ENCODE measurements at regions not wholly inside any gene's neighbourhood (a gene's known extent, or its start where the extent isn't known, plus 50 kb on each side); places are given as distances from the start of the nearest gene placed in this dataset.

DNA sequence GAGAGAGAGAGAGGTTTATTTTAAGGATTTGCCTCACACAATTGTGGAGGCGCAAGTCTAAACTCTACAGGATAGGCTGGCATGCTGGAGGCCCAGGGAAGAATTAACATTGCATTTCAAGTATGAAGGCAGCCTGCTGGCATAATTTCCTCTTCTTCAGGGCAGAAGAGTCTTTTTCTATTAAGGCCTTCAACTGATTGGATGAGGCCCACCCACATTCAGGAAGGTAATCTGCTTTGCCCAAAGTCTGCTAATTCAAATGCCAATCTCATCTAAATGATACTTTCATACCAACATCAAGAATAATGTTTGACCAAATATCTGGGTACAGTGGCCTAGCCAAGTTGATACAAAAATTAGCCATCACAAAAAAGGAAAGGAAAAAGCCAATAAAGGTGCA, 258.1 kb upstream of the MDFIC2 start (continued):
- TF ChIP-seq, protein P1, sequence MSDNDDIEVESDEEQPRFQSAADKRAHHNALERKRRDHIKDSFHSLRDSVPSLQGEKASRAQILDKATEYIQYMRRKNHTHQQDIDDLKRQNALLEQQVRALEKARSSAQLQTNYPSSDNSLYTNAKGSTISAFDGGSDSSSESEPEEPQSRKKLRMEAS (IDR thresholded peaks at IDR 0.05; ENCODE audit: low read depth), result no peak

DNA sequence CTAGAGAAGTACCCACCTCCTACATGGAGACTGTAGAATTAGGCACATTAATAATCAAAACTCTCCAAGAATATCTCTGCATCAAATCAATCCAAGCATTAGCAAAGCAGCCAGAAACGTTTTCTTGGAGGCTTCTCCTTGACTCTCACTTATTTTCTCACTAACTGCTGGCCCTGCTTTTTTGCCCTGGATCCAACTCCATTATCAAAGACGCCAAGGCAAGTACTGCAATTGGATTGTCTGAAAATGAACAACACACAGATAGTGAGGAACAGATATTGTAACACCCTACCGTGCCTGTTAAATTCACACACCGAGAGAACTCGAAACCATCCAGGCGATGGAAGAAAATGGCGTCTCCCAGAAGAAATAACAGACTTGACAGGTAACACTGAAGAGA, 256.2 kb upstream of the MDFIC2 start:
- Histone ChIP-seq H3F3A (replicated peaks; ENCODE audit: insufficient read depth) (no peaks in the 10 kb centered on the region), H3K9me2 (no peaks in the 10 kb centered on the region), H3K79me2 (ENCODE audit: insufficient read depth) (no peaks in the 10 kb centered on the region), H4K20me1 (ENCODE audit: insufficient read depth) (no peaks in the 10 kb centered on the region), H3K27ac (ENCODE audit: low read depth in 2 of 2, low read length in 1 of 2) (no peak overlapping the region), H3K27me3 (ENCODE audit: insufficient read depth) (no peaks in the 10 kb centered on the region), H2AFZ (ENCODE audit: low read depth) (no peak overlapping the region), H3K36me3 (replicated peaks in 1 of 2; ENCODE audit: control insufficient read depth in 1 of 2, insufficient read depth in 2 of 2, low read length in 1 of 2) (no peaks in the 10 kb centered on the region), H3K9ac (no peak overlapping the region), H3K9me3 (no peaks in the 10 kb centered on the region), H3K4me1 (ENCODE audit: control insufficient read depth in 1 of 2, insufficient read depth in 2 of 2, low read depth in 1 of 2, low read length in 1 of 2) (no peaks in the 10 kb centered on the region), H3K4me3 (ENCODE audit: low read depth in 2 of 2, low read length in 1 of 2) (no peak overlapping the region), H3K4me2 (no peak overlapping the region)
- DNase-seq, result no peak
- POLR2A ChIA-PET, result no interaction called here
- 66% methylated on average over 7 of the region's 7 CpGs for WGBS (ENCODE audit: low lambda C conversion rate)
- TF ChIP-seq EP300 (IDR thresholded peaks at IDR 0.05; ENCODE audit: borderline replicate concordance in 1 of 2, low read depth in 1 of 2, low read length in 1 of 2), result no peak
- TF ChIP-seq JUND (IDR thresholded peaks at IDR 0.05), result no peak
- TF ChIP-seq GABPA (IDR thresholded peaks at IDR 0.05; ENCODE audit: low read depth), result no peak
- no peak for TF ChIP-seq RXRA (IDR thresholded peaks at IDR 0.05; ENCODE audit: borderline replicate concordance, low read depth)
- TF ChIP-seq SIN3A (IDR thresholded peaks at IDR 0.05; ENCODE audit: borderline replicate concordance, low read depth, low read length), result no peak
- TF ChIP-seq, protein P2, sequence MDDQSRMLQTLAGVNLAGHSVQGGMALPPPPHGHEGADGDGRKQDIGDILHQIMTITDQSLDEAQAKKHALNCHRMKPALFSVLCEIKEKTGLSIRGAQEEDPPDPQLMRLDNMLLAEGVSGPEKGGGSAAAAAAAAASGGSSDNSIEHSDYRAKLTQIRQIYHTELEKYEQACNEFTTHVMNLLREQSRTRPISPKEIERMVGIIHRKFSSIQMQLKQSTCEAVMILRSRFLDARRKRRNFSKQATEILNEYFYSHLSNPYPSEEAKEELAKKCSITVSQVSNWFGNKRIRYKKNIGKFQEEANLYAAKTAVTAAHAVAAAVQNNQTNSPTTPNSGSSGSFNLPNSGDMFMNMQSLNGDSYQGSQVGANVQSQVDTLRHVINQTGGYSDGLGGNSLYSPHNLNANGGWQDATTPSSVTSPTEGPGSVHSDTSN (IDR thresholded peaks at IDR 0.05), result no peak
- TF ChIP-seq TCF12 (IDR thresholded peaks at IDR 0.05), result no peak
- no peak for TF ChIP-seq FOXM1 (IDR thresholded peaks at IDR 0.05; ENCODE audit: low read depth)
- TF ChIP-seq GATA2 (CRISPR knock-in tag; IDR thresholded peaks at IDR 0.05), result no peak
- TF ChIP-seq TAF1 (IDR thresholded peaks at IDR 0.05; ENCODE audit: borderline replicate concordance, low read depth, low read length), result no peak
- TF ChIP-seq, protein P3, sequence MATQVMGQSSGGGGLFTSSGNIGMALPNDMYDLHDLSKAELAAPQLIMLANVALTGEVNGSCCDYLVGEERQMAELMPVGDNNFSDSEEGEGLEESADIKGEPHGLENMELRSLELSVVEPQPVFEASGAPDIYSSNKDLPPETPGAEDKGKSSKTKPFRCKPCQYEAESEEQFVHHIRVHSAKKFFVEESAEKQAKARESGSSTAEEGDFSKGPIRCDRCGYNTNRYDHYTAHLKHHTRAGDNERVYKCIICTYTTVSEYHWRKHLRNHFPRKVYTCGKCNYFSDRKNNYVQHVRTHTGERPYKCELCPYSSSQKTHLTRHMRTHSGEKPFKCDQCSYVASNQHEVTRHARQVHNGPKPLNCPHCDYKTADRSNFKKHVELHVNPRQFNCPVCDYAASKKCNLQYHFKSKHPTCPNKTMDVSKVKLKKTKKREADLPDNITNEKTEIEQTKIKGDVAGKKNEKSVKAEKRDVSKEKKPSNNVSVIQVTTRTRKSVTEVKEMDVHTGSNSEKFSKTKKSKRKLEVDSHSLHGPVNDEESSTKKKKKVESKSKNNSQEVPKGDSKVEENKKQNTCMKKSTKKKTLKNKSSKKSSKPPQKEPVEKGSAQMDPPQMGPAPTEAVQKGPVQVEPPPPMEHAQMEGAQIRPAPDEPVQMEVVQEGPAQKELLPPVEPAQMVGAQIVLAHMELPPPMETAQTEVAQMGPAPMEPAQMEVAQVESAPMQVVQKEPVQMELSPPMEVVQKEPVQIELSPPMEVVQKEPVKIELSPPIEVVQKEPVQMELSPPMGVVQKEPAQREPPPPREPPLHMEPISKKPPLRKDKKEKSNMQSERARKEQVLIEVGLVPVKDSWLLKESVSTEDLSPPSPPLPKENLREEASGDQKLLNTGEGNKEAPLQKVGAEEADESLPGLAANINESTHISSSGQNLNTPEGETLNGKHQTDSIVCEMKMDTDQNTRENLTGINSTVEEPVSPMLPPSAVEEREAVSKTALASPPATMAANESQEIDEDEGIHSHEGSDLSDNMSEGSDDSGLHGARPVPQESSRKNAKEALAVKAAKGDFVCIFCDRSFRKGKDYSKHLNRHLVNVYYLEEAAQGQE (IDR thresholded peaks at IDR 0.05; ENCODE audit: low read depth, low read length), result no peak
- TF ChIP-seq TEAD4 (IDR thresholded peaks at IDR 0.05; ENCODE audit: borderline replicate concordance, insufficient read depth), result no peak
- TF ChIP-seq CHD2 (IDR thresholded peaks at IDR 0.05; ENCODE audit: low read length, partially characterized antibody), result no peak
- no peak for TF ChIP-seq NFIC (IDR thresholded peaks at IDR 0.05; ENCODE audit: borderline replicate concordance)
- TF ChIP-seq, protein P1 (IDR thresholded peaks at IDR 0.05; ENCODE audit: low read depth), result no peak
- TF ChIP-seq RCOR1 (IDR thresholded peaks at IDR 0.05; ENCODE audit: low read length), result no peak
- TF ChIP-seq SMC3 (IDR thresholded peaks at IDR 0.05; ENCODE audit: low read depth, low read length), result no peak
- TF ChIP-seq, protein P4, sequence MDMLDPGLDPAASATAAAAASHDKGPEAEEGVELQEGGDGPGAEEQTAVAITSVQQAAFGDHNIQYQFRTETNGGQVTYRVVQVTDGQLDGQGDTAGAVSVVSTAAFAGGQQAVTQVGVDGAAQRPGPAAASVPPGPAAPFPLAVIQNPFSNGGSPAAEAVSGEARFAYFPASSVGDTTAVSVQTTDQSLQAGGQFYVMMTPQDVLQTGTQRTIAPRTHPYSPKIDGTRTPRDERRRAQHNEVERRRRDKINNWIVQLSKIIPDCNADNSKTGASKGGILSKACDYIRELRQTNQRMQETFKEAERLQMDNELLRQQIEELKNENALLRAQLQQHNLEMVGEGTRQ (IDR thresholded peaks at IDR 0.05; ENCODE audit: borderline replicate concordance, low read depth, low read length), result no peak
- CTCF ChIA-PET, result no interaction called here
